HG03439 (cell line): ENCODE measurements at regions not wholly inside any gene's neighbourhood (a gene's known extent, or its start where the extent isn't known, plus 50 kb on each side); places are given as distances from the start of the nearest gene placed in this dataset.

Source experiments
- ATAC-seq: cut with Tn5 transposase; IDR thresholded peaks from one replicate; pipeline ENCODE4 v1.9.1; 2021; ENCODE audit warnings: mild to moderate bottlenecking, moderate library complexity; ENCODE audit not compliant: unreplicated experiment

DNA sequence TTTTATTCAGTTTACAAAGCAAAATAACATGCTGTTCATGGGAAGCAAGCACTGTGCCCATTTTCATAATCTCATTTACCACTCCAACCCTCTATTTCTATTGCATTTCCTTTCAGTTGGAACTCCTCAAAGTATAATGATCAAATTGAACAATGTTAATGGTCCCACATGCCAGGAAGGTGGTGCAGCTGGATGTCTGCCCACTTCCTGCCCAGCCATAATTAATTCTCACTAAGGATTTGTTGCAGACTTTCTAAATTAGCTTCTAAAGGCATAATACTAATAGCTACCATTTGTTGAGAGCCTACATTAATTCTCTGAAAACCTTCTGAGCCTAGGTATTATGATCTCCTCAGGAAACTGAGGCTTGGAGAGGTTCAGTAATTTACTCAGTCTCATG, 316.1 kb upstream of the TPM1 start:
- ATAC-seq: no peak

- no peak for ATAC-seq
Observed at GRCh38 chr15:62727501-62727900, 315.0 kb upstream of the TPM1 start.

GRCh38 chr15:62730825-62731224, 311.7 kb upstream of the TPM1 start:
- no peak for ATAC-seq

DNA sequence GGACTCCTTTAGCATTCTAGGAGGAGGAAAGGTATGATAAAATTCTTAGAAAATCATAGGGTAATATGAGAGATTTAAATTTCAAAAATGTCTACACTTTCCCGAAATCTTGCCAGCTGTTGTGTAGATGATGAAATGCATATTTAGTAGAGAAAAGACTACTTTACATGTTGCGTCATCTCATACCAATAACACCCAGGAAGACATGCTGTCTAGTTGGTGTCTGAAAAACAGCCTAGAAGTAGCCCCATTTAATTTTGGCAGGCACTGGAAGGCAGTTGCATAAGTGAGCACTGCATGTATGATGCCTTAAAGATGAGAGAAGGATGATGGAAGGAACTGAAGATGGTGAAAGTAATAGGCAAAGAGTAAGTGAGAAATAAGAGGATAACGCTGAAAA, 310.5 kb upstream of the TPM1 start:
- no peak for ATAC-seq

DNA sequence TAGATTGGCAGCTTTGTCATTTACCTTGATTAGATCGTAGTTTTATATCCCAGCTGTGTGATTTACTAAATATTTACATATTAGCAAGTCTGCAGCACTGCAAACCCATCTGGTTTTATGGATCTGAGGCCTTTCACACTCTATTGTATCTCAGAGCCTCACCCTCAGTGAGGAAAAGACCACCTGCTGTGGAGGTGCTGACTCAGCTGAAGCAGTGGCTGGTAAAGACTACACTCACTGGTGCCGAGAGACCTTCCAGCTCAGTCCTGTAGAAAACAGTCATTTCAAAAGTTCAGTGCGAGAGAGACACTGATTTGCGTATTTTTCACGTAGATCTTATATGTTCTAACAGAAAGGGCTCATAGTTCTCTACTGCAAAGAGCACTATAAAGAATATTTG, 307.8 kb upstream of the TPM1 start:
- no peak for ATAC-seq

DNA sequence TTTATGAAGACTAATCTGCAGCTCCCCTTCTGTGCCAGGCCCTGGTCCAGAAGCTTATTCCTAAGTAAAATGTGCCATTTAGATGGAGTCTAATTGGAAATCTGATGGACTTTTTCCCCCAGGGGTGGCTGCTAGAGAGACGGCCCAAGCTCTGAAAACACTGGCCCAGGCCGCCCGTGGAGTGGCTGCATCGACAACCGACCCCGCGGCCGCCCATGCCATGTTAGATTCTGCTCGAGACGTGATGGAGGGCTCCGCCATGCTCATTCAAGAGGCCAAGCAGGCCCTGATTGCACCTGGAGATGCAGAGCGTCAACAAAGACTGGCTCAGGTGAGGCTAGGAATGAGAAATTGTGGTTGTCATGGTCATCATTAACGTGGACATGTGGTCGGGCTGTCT, 305.8 kb upstream of the TPM1 start:
- ATAC-seq: no peak

GRCh38 chr15:62737551-62737950, 305.0 kb upstream of the TPM1 start:
- no peak for ATAC-seq

DNA sequence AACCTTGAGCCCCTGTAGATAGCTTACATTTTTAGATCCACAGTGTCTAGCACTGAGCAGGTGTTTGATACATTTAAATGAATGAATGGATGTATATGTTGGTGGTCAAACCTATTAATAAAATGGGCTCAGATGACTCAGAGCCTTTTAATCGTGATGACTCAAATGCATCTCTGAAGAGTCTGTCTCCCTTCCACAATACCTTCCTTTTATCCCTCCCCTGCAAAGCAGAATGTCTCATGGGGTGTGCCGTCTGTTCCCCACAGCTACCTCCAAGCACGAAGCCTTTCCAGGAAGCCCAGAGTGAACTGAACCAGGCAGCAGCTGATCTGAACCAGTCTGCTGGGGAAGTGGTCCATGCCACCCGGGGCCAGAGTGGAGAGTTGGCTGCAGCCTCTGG, 303.5 kb upstream of the TPM1 start:
- ATAC-seq: no peak

DNA sequence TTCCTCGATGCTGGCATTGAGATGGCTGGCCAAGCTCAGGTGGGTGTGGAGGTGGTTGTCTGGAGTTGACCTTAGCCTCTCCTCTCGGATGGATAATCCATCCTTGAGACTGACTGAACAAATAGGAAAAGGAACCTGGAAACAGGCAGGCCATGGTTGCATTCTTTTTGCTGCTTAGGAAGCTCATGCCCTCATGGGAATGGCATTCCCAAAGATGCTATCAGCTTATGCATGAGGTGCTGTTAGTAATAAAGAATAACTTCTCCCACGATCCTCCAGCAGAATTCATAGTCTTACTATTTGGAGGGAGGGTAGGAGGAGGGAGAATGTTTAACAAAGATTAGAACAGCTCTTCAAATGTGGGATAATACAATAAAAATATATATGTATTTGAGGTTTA, 303.0 kb upstream of the TPM1 start:
- ATAC-seq: no peak

DNA sequence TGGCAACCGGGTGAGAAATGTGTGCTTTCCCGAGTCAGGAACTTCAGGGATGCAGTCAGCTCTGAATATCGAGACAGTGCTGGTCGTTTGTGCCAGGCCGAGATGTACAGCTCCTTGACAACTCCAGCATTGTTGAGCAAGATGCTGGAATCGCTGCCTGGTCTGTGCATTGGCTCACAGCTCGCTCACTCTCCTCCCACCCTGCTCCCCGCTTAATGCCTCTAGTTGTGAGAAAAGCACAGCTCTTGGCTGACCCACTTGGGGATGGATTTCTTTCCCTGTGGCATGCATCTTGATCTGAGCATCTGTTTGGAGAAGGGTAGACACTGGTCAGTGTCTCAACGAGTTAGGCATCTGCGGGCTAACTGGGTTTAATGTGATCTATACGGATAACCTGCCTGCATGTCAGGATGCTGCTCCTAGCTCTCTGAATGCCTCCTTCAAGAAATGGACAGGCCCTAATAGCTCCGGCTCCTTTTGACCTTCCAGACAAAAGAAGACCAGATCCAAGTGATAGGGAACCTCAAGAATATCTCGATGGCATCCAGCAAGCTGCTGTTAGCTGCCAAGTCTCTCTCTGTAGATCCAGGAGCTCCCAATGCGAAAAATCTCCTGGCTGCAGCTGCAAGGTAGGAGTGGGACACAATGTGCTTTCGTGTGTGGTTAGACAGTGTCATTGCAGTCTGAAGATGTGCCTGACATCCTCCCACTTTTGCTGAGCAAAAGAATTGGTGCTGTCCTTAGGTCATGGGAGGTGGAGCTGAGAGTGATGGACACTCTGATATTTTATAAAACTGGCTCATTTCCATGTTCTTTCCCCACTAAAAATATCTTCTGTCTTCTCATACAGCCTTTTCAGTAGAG, 302.2 kb upstream of the TPM1 start:
- ATAC-seq: no peak

DNA sequence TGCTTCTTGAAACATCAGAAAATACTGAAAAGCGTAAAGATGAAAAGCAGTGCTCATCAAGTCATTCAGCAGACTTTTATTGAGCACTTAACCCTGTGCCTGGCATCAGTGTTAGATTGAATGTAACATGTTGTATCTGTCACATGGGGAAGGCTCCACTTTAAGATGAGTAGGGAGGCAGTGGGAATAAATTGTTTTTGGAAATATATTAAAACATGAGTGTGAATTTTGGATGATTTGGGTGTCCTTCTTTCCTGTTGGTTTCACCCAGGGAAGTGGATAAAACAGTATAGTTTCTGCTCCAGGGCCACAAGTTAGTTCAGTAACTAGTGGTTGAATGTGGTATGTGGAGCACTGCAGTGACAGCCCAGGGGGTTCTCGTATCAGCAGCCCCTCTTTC, 301.4 kb upstream of the TPM1 start:
- no peak for ATAC-seq

GRCh38 chr15:62742409-62743171, 300.0 kb upstream of the TPM1 start:
- ATAC-seq: no peak

DNA sequence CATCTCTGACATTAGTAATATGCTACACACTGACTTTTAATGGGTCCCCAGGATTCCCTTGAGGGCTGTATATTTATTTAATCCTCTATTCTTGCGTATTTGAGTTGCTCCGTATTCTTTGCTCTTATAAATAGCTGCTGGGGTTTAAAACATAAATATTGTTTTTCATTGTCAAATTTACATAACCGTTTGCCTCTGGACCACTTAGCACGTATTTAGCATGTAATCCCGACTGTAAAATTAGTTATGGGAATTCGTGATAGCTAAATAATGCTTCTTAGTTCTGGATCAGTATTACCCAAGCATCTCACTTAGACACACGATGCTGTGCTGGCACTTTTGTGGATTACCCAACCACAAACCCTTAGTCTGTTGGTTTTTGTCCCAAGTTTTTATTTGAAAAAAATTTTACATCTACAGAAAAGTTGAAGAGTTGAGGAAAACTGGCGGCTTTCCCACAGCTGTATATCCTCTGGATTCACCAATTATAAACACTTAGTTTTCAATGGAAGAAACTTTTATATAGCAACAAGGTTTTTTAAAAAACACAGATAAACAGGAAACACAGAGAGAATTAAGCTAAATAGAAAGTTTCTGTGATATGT, 296.8 kb upstream of the TPM1 start:
- no peak for ATAC-seq

GRCh38 chr15:62748196-62748595, 294.4 kb upstream of the TPM1 start:
- no peak for ATAC-seq

DNA sequence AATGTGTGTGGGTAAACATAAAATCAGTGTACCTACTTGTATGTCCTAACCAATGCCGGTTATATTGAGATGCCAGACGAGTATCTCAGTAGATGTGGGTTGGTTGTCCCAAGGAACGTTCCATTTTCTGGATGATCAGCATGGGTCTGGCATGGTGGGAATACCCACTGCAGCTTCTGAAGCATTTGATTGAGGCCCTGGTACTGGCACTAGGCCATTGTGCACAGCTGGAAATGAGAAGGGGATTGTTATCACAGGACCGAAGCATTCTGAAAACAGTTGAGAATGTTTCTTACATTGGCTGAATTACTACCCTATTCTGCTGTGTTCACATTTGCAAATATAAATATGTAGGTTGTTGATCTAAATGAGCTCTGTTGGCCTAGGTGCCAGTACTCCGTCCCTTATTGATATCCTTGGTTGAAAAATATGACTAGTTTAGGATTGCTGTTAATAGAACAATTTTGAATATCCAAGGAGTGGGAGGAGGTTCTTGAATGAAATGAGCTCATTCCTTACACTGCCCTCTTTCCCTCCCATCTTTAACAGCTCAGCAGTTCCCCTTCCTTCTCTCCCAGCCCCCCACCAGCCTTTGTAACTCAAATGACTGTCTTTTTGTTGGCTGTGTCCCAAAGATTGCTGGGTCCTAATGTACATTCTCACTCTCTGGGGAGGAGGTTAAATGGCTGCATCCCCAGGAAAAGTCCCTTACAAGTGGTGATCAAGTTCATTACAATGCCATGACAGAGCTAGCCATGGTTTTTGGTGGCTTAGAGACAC, 293.3 kb upstream of the TPM1 start:
- no peak for ATAC-seq

- no peak for ATAC-seq
Observed at GRCh38 chr15:62750471-62750870, 292.1 kb upstream of the TPM1 start.

- ATAC-seq: no peak
Observed at GRCh38 chr15:62752657-62753517, 289.7 kb upstream of the TPM1 start.

GRCh38 chr15:62753518-62754221, 288.9 kb upstream of the TPM1 start:
- no peak for ATAC-seq

- no peak for ATAC-seq
Observed at GRCh38 chr15:62756326-62756994, 286.1 kb upstream of the TPM1 start.
